DND-41 (cell line): ENCODE measurements at regions not wholly inside any gene's neighbourhood (a gene's known extent, or its start where the extent isn't known, plus 50 kb on each side); places are given as distances from the start of the nearest gene placed in this dataset.

Source experiments
- EZH2 ChIP-seq: IDR thresholded peaks from 3 replicates; pipeline ENCODE4 v1.6.1; 2012; ENCODE audit warnings: borderline replicate concordance, low read depth, mild to moderate bottlenecking, moderate library complexity, low read length, inconsistent platforms; ENCODE audit not compliant: severe bottlenecking
- TF ChIP-seq, protein P1 (sequence below): IDR thresholded peaks from 2 replicates; pipeline ENCODE4 v1.5.1; 2012; ENCODE audit warnings: borderline replicate concordance, low read length, moderate library complexity, mild to moderate bottlenecking; ENCODE audit not compliant: poor library complexity, severe bottlenecking; ENCODE audit errors: extremely low read depth

DNA sequence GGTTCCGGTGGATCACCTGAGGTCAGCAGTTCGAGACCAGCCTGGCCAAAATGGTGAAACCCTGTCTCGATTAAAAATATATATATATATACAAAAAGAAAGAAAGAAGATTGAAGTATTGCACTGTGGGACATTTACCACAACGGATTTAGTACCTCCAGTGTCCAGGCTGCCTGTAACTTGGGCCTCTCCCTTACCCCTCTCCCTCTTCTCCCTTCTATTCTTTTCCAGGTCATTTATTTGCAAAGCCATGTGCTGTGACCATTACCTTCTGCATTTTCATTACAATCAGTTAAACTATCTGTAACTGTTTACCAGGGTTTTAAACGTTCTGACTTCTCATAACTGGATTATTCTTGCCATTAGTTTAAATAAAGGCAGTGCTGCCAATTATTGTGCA is 400.9 kb upstream of the ZNF804A start:
- no peak for TF ChIP-seq EZH2
- TF ChIP-seq, protein P1, sequence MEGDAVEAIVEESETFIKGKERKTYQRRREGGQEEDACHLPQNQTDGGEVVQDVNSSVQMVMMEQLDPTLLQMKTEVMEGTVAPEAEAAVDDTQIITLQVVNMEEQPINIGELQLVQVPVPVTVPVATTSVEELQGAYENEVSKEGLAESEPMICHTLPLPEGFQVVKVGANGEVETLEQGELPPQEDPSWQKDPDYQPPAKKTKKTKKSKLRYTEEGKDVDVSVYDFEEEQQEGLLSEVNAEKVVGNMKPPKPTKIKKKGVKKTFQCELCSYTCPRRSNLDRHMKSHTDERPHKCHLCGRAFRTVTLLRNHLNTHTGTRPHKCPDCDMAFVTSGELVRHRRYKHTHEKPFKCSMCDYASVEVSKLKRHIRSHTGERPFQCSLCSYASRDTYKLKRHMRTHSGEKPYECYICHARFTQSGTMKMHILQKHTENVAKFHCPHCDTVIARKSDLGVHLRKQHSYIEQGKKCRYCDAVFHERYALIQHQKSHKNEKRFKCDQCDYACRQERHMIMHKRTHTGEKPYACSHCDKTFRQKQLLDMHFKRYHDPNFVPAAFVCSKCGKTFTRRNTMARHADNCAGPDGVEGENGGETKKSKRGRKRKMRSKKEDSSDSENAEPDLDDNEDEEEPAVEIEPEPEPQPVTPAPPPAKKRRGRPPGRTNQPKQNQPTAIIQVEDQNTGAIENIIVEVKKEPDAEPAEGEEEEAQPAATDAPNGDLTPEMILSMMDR, result no peak
